Stimulated activated CD8-positive, alpha-beta memory T cell treated with anti-CD3 and anti-CD28 coated beads, Interleukin-7, amount 100 ng/mL, for 48 hours (primary cell): ENCODE measurements at regions not wholly inside any gene's neighbourhood (a gene's known extent, or its start where the extent isn't known, plus 50 kb on each side); places are given as distances from the start of the nearest gene placed in this dataset.
"Not testable (repeated sequence)": the region's sequence is repeated elsewhere in the genome, so short reads cannot be mapped to it uniquely, and the experiment has no call there.

ENCODE experiments used
- DNase-seq, 2 donors: peaks; one replicate each; pipeline ENCODE4 v3.0.0-alpha.2; 2020; ENCODE audit warnings: low read depth in 1 of 2; ENCODE audit errors: extremely low read depth in 1 of 2

GRCh38 chr9:105093685-105094084 lies 150.8 kb upstream of the SLC44A1 start:
- no peak for DNase-seq

- no peak for DNase-seq
These were observed 146.1 kb upstream of the SLC44A1 start for GRCh38 chr9:105098370-105098769.

- DNase-seq: no peak
These were observed 140.7 kb upstream of the SLC44A1 start for GRCh38 chr9:105103776-105104175.

- peak in 1 of 2 donors; percentile 12 for DNase-seq
These were observed 130.1 kb upstream of the SLC44A1 start for GRCh38 chr9:105114318-105114717.

GRCh38 chr9:105114964-105115728 lies 129.3 kb upstream of the SLC44A1 start:
- DNase-seq: no peak

- no peak for DNase-seq
These were observed 128.2 kb upstream of the SLC44A1 start for GRCh38 chr9:105116052-105116868.

GRCh38 chr9:105117234-105117633 lies 127.2 kb upstream of the SLC44A1 start:
- DNase-seq: no peak

- no peak for DNase-seq
These were observed 125.8 kb upstream of the SLC44A1 start for GRCh38 chr9:105118636-105119035.

- DNase-seq: no peak
These were observed 125.3 kb upstream of the SLC44A1 start for GRCh38 chr9:105119156-105119555.

- DNase-seq: no peak
These were observed 122.5 kb upstream of the SLC44A1 start for GRCh38 chr9:105121861-105122430.

- not testable (repeated sequence) for DNase-seq
These were observed 119.9 kb upstream of the SLC44A1 start for GRCh38 chr9:105124598-105124997.

GRCh38 chr9:105126226-105126625 lies 118.2 kb upstream of the SLC44A1 start:
- no peak for DNase-seq

GRCh38 chr9:105127863-105128220 lies 116.6 kb upstream of the SLC44A1 start:
- DNase-seq: peak in 1 of 2 donors; percentile 8

- DNase-seq: no peak
These were observed 115.4 kb upstream of the SLC44A1 start for GRCh38 chr9:105128908-105129600.

GRCh38 chr9:105129731-105130130 lies 114.7 kb upstream of the SLC44A1 start:
- no peak for DNase-seq

GRCh38 chr9:105131981-105132380 lies 112.5 kb upstream of the SLC44A1 start:
- DNase-seq: no peak

GRCh38 chr9:105132606-105133005 lies 111.8 kb upstream of the SLC44A1 start:
- no peak for DNase-seq

GRCh38 chr9:105138306-105138801 lies 106.1 kb upstream of the SLC44A1 start:
- no peak for DNase-seq

- DNase-seq: no peak
These were observed 103.1 kb upstream of the SLC44A1 start for GRCh38 chr9:105141146-105141975.

GRCh38 chr9:105141976-105142250 lies 102.5 kb upstream of the SLC44A1 start:
- DNase-seq: no peak
